AG04450 (cell line): ENCODE measurements at regions not wholly inside any gene's neighbourhood (a gene's known extent, or its start where the extent isn't known, plus 50 kb on each side); places are given as distances from the start of the nearest gene placed in this dataset.

ENCODE experiments used
- CTCF ChIA-PET: fragments of 300-600, 350-600 bp; formaldehyde crosslinking; extraction: SDS; loops from one replicate; lab custom pipeline; 2022; ENCODE audit warnings: antibody characterized with exemption, inconsistent platforms; lab: Charles Lee
- POLR2A ChIA-PET: fragments of 350-600 bp; formaldehyde crosslinking; extraction: SDS; loops from one replicate; lab custom pipeline; 2021; ENCODE audit warnings: antibody characterized with exemption, inconsistent platforms; lab: Yijun Ruan, JAX
- DNase-seq: peaks from one replicate; pipeline ENCODE4 v3.0.0-alpha.2; 2011; ENCODE audit warnings: low read depth, low spot score
- H3K27ac ChIP-seq: one replicate; pipeline ENCODE4 v1.5.1; 2012; ENCODE audit warnings: low read depth, low read length, control low read depth
- H3K27me3 ChIP-seq: one replicate; pipeline ENCODE4 v1.6.0; 2012; ENCODE audit warnings: low read length; ENCODE audit not compliant: control insufficient read depth, insufficient read depth
- H3K4me3 ChIP-seq: 2 replicates; pipeline ENCODE4 v1.5.1; 2011; ENCODE audit warnings: mild to moderate bottlenecking, low read depth, low read length, control low read depth
- H3K9me3 ChIP-seq: 2 replicates; pipeline ENCODE4 v1.5.1; 2012; ENCODE audit warnings: low read length; ENCODE audit not compliant: control insufficient read depth, insufficient read depth
- CTCF ChIP-seq: IDR thresholded peaks from 2 replicates; pipeline ENCODE4 v1.5.1; 2011; ENCODE audit warnings: low read depth, low read length, control low read depth, inconsistent platforms

GRCh38 chr11:134792677-134793076 lies 380.6 kb upstream of the B3GAT1 start:
- ChIA-PET POLR2A (no interaction called here), CTCF (no interaction called here)
- TF ChIP-seq CTCF, result no peak

GRCh38 chr11:134792044-134792443 lies 380.0 kb upstream of the B3GAT1 start:
- POLR2A ChIA-PET, result no interaction called here
- no peak overlapping the region for H3K4me3 ChIP-seq
- H3K27ac ChIP-seq, result no peak overlapping the region
- no peak for DNase-seq
- H3K27me3 ChIP-seq, result no peaks in the 10 kb centered on the region
- CTCF ChIA-PET, result no interaction called here
- TF ChIP-seq CTCF, result no peak
- peaks cover 23% of the 10 kb centered on the region for H3K9me3 ChIP-seq

More at GRCh38 chr11:134792677-134793076, 380.6 kb upstream of the B3GAT1 start:
- no peak overlapping the region for H3K4me3 ChIP-seq
- H3K27ac ChIP-seq, result no peak overlapping the region
- DNase-seq, result no peak
- H3K27me3 ChIP-seq, result no peaks in the 10 kb centered on the region
- peaks cover 25% of the 10 kb centered on the region for H3K9me3 ChIP-seq

GRCh38 chr11:134791102-134791501 lies 379.1 kb upstream of the B3GAT1 start:
- peaks cover 28% of the 10 kb centered on the region for H3K9me3 ChIP-seq
- ChIA-PET CTCF (no interaction called here), POLR2A (no interaction called here)
- no peaks in the 10 kb centered on the region for H3K27me3 ChIP-seq
- no peak overlapping the region for H3K4me3 ChIP-seq
- TF ChIP-seq CTCF, result no peak
- DNase-seq, result no peak
- H3K27ac ChIP-seq, result no peak overlapping the region

GRCh38 chr11:134789104-134789503 lies 377.1 kb upstream of the B3GAT1 start:
- ChIA-PET CTCF (interaction anchor here (0.6 kb wide), 1 partner anchor 582 kb away, joined by 6 read pairs; no protein-coding TSS in a partner anchor), POLR2A (no interaction called here)
- Histone ChIP-seq H3K9me3 (peaks cover 34% of the 10 kb centered on the region), H3K4me3 (no peak overlapping the region), H3K27ac (no peak overlapping the region), H3K27me3 (no peaks in the 10 kb centered on the region)
- no peak for DNase-seq
- TF ChIP-seq CTCF, result no peak

- DNase-seq, result no peak
- Histone ChIP-seq H3K27me3 (no peaks in the 10 kb centered on the region), H3K9me3 (peaks cover 39% of the 10 kb centered on the region), H3K27ac (no peak overlapping the region), H3K4me3 (no peak overlapping the region)
- no peak for TF ChIP-seq CTCF
- POLR2A ChIA-PET, result no interaction called here
- CTCF ChIA-PET, result no interaction called here
Observed at GRCh38 chr11:134786636-134787035, 374.6 kb upstream of the B3GAT1 start.
